ENCODE measurements at regions not wholly inside any gene's neighbourhood (a gene's known extent, or its start where the extent isn't known, plus 50 kb on each side); places are given as distances from the start of the nearest gene placed in this dataset.

- POLR2A ChIA-PET: no interaction called here
- WGBS (ENCODE audit: low lambda C conversion rate): 5% methylated on average over 5 of the region's 5 CpGs
- no peak for FAIRE-seq
- no peak overlapping the region for H2AFZ ChIP-seq (ENCODE audit: low read length)
- no peak overlapping the region for H3K9ac ChIP-seq (ENCODE audit: insufficient read depth, low read depth, low read length)
- intact Hi-C loops (cut with micrococcal nuclease; ENCODE audit: unreplicated experiment): no loop called here
- no peak for TF ChIP-seq ZBTB7B (CRISPR knock-in tag; IDR thresholded peaks at IDR 0.05)
- peak; percentile 60 for TF ChIP-seq MAFF (IDR thresholded peaks at IDR 0.05; ENCODE audit: low read depth, low read length)
- TF ChIP-seq TCF7 (IDR thresholded peaks at IDR 0.05; ENCODE audit: low read depth): no peak
- TF ChIP-seq FOXM1 (CRISPR knock-in tag; IDR thresholded peaks at IDR 0.05): no peak
- TF ChIP-seq MAFK (conservative IDR thresholded peaks at IDR 0.05 in 1 of 2, IDR thresholded peaks at IDR 0.05 in 1 of 2; ENCODE audit: low read length in 2 of 2): peak; percentile 66 to 72; a peak in 3 of 4 replicates
- no peak for TF ChIP-seq TCF7L2 (IDR thresholded peaks at IDR 0.05; ENCODE audit: low read depth, low read length)
- no peak for TF ChIP-seq ATRX (CRISPR knock-in tag; IDR thresholded peaks at IDR 0.05; ENCODE audit: borderline replicate concordance)
- no peak for TF ChIP-seq HCFC1 (IDR thresholded peaks at IDR 0.05; ENCODE audit: low read depth, low read length)
- TF ChIP-seq ZC3H13 (CRISPR knock-in tag; IDR thresholded peaks at IDR 0.05): no peak
- no peak for TF ChIP-seq SOX5 (CRISPR knock-in tag; IDR thresholded peaks at IDR 0.05; ENCODE audit: borderline replicate concordance)
- no peaks in the 10 kb centered on the region for H3K36me3 ChIP-seq (replicated peaks in 1 of 2; ENCODE audit: control insufficient read depth in 1 of 2, insufficient read depth in 2 of 2, low read length in 2 of 2)
- H3K27ac ChIP-seq (ENCODE audit: extremely low read length, insufficient read depth, low read length): no peak overlapping the region
- no peak for DNase-seq (ENCODE audit: low spot score)
- no peak overlapping the region for H3K4me3 ChIP-seq (replicated peaks in 1 of 3; ENCODE audit: insufficient read depth in 1 of 3, low read depth in 2 of 3, low read length in 3 of 3)
- H3K27me3 ChIP-seq (ENCODE audit: control insufficient read depth in 1 of 2, insufficient read depth in 2 of 2, low read length in 2 of 2): no peaks in the 10 kb centered on the region
- no peak overlapping the region for H3K4me2 ChIP-seq (ENCODE audit: low read depth, low read length)
- in situ Hi-C loops (cut with HindIII; ENCODE audit: extremely low pct_ligation_motif_present, low pct_unique_long_range_greater_than_20kb): no loop called here
- H3K9me3 ChIP-seq (ENCODE audit: low read length): no peaks in the 10 kb centered on the region
- no peaks in the 10 kb centered on the region for H3K79me2 ChIP-seq (ENCODE audit: insufficient read depth, low read length)
- CTCF ChIA-PET (ENCODE audit: low intra/inter-chr PET ratio, low total read pairs): no interaction called here
- no peak for ATAC-seq
- no peaks in the 10 kb centered on the region for H3K4me1 ChIP-seq (ENCODE audit: insufficient read depth, low read length)
- BruUV-seq (replicated peaks): no TSS peak
- no peaks in the 10 kb centered on the region for H4K20me1 ChIP-seq (ENCODE audit: insufficient read depth, low read length)
Observed at GRCh38 chr7:83856094-83856493, 207.2 kb upstream of the SEMA3E start.

GRCh38 chr7:83852136-83852535, 203.2 kb upstream of the SEMA3E start:
- BruUV-seq (replicated peaks): no TSS peak
- FAIRE-seq (no peak), DNase-seq (ENCODE audit: low spot score) (no peak), ATAC-seq (no peak)
- WGBS (ENCODE audit: low lambda C conversion rate): 4% methylated on average over 2 of the region's 2 CpGs
- H3K79me2 ChIP-seq (ENCODE audit: insufficient read depth, low read length): no peaks in the 10 kb centered on the region
- no peak overlapping the region for H2AFZ ChIP-seq (ENCODE audit: low read length)
- no peaks in the 10 kb centered on the region for H3K27me3 ChIP-seq (ENCODE audit: control insufficient read depth in 1 of 2, insufficient read depth in 2 of 2, low read length in 2 of 2)
- intact Hi-C loops (cut with micrococcal nuclease; ENCODE audit: unreplicated experiment): no loop called here
- CTCF ChIA-PET (ENCODE audit: low intra/inter-chr PET ratio, low total read pairs): no interaction called here
- H3K27ac ChIP-seq (ENCODE audit: extremely low read length, insufficient read depth, low read length): no peak overlapping the region
- TF ChIP-seq ISL2 (CRISPR knock-in tag; IDR thresholded peaks at IDR 0.05) (no peak), NAIF1 (CRISPR knock-in tag; IDR thresholded peaks at IDR 0.05; ENCODE audit: borderline replicate concordance) (no peak), RELA (CRISPR knock-in tag; IDR thresholded peaks at IDR 0.05) (no peak), MIER2 (CRISPR knock-in tag; IDR thresholded peaks at IDR 0.05) (no peak), ZNF597 (CRISPR knock-in tag; IDR thresholded peaks at IDR 0.05) (no peak), ZNF615 (CRISPR knock-in tag; IDR thresholded peaks at IDR 0.05; ENCODE audit: borderline replicate concordance) (no peak)
- H3K4me3 ChIP-seq (replicated peaks in 1 of 3; ENCODE audit: insufficient read depth in 1 of 3, low read depth in 2 of 3, low read length in 3 of 3): no peak overlapping the region
- H3K9ac ChIP-seq (ENCODE audit: insufficient read depth, low read depth, low read length): no peak overlapping the region
- in situ Hi-C loops (cut with HindIII; ENCODE audit: extremely low pct_ligation_motif_present, low pct_unique_long_range_greater_than_20kb): no loop called here
- H3K4me1 ChIP-seq (ENCODE audit: insufficient read depth, low read length): no peaks in the 10 kb centered on the region
- no peaks in the 10 kb centered on the region for H4K20me1 ChIP-seq (ENCODE audit: insufficient read depth, low read length)
- no peaks in the 10 kb centered on the region for H3K9me3 ChIP-seq (ENCODE audit: low read length)
- H3K4me2 ChIP-seq (ENCODE audit: low read depth, low read length): no peak overlapping the region
- H3K36me3 ChIP-seq (replicated peaks in 1 of 2; ENCODE audit: control insufficient read depth in 1 of 2, insufficient read depth in 2 of 2, low read length in 2 of 2): no peaks in the 10 kb centered on the region
- POLR2A ChIA-PET: no interaction called here

Data from HepG2 (cell line).